ENCODE measurements at regions not wholly inside any gene's neighbourhood (a gene's known extent, or its start where the extent isn't known, plus 50 kb on each side); places are given as distances from the start of the nearest gene placed in this dataset.
"Not testable (repeated sequence)": the region's sequence is repeated elsewhere in the genome, so short reads cannot be mapped to it uniquely, and the experiment has no call there.

GRCh38 chr3:10736444-10736843 lies 79.6 kb upstream of the SLC6A11 start:
- not testable (repeated sequence) for DNase-seq (ENCODE audit: low read depth in 2 of 2)

GRCh38 chr3:10737785-10738184 lies 78.2 kb upstream of the SLC6A11 start:
- no peak for DNase-seq (ENCODE audit: low read depth in 2 of 2)

- DNase-seq (ENCODE audit: low read depth in 2 of 2), result peak; percentile 34 to 45
Measured at GRCh38 chr3:10738688-10739372, 77.2 kb upstream of the SLC6A11 start.

DNA sequence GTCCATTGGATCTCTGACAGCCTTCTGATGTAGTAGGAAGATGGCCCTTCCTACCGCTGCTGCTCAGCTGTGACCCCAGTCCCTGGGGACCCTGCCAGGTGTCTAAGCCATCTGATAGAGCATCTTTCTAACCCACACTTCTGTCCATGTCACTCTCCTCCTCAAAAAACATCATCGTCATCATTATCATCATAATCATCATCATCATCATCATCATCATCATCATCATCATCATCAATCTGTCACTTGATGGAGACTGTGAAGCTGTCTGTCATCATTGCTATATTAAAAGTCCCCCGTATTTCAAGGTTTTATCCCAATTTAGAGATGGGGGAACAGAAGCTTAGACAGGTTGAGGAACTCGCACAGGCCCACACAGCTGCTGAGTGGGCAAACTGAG lies 75.1 kb upstream of the SLC6A11 start:
- no peak for DNase-seq (ENCODE audit: low read depth in 2 of 2)

- DNase-seq (ENCODE audit: low read depth in 2 of 2), result no peak
Measured at GRCh38 chr3:10741891-10742671, 73.9 kb upstream of the SLC6A11 start.

DNA sequence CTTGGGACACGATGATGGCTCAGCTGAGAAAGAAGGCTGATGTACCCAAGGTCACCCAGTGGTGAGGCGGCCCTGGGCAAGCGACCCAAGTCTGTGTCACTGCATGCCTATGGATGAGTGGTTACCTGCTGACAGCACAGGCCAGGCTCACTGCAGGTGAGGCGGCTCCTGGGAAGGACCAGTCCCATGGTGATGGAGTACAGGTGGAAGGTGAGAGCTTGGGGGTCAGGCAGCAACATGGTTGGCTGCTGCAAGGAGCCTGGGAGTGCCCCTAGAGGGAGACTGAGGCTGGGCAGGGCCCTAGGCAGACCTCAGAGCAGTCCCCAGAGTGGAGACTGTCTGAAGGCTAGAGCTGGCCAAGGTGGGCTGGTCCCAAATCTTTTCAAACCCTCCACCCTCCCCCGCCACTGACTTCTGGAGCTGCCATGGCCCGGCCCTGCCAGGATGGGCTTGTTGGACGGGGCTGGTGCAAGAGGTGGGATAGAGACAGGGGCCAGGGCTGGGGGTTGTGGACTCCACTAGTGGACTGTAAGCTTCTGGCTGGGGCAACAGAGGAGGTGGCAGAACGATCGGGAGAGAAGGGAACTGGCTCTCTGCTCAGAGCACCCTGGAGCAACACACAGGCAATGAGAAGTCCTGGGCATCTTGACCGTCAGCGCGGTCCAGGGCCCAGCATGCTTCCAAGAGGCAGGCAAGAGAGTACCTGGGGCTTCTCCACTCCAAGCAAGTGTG lies 72.5 kb upstream of the SLC6A11 start:
- no peak for DNase-seq (ENCODE audit: low read depth in 2 of 2)

GRCh38 chr3:10744098-10744465 lies 71.9 kb upstream of the SLC6A11 start:
- DNase-seq (ENCODE audit: low read depth in 2 of 2), result peak in 1 of 2 donors; percentile 15

GRCh38 chr3:10745392-10745791 lies 70.6 kb upstream of the SLC6A11 start:
- DNase-seq (ENCODE audit: low read depth in 2 of 2), result no peak

DNA sequence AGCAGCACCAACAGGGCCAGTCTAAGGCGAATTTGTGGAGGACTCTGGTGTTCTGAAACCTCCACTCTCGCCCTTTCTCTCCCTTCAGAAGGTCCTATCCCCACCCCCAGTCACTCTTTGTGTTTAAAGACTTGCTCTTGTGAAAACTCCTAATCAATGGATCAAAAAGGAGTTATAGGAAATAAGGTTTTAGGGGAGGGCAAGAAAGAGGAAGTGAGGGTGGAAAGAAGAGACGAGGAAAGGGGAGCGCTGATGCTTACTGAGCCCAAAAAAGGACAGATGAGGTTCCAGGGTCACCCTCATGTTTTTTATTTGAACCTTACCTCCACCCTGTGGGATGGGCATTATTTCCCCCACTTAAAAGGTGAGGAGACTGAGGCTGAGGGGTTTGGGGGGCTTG lies 70.0 kb upstream of the SLC6A11 start:
- DNase-seq (ENCODE audit: low read depth in 2 of 2), result no peak

- DNase-seq (ENCODE audit: low read depth in 2 of 2), result no peak
Measured at GRCh38 chr3:10746684-10747083, 69.3 kb upstream of the SLC6A11 start.

GRCh38 chr3:10747341-10747740 lies 68.7 kb upstream of the SLC6A11 start:
- DNase-seq (ENCODE audit: low read depth in 2 of 2), result no peak

DNA sequence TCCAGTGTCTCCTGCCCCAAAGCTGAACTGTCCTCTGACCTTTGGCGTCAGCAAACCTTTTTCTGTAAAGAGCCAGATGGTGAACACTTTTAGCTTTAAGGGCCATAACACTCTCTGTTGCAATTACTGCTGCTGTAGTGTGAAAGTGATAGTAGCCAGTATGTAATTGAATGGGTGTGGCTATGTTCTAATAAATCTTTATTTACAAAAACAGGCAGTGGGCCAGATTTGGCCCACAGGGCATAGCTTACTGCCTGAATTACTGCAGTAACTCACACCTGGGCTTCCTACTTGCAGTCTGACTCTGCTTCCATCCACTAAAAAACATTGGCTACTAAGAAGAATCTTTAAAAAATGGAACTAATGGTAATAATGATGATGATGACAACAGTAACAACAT lies 68.0 kb upstream of the SLC6A11 start:
- DNase-seq (ENCODE audit: low read depth in 2 of 2), result no peak

DNA sequence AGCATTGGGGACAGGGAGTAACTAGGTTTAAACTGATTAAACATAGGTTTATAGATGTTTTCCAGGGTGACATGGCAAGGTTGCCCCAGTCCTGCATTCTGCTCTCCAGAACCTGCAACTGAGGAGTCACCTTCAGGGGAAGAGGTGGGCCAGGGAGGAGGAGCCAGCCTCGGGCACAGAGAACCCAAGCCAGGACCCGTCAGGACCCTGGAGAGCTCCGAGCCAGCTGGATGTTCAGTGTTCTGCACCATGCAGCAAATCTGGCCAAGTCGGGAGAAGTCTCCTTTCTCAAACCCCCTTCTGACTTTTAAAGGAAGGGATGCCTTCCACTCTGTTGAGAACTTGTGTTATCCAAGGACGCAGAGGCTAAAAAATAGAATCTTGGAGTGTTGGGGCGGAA lies 62.1 kb upstream of the SLC6A11 start:
- DNase-seq (ENCODE audit: low read depth in 2 of 2), result no peak

DNA sequence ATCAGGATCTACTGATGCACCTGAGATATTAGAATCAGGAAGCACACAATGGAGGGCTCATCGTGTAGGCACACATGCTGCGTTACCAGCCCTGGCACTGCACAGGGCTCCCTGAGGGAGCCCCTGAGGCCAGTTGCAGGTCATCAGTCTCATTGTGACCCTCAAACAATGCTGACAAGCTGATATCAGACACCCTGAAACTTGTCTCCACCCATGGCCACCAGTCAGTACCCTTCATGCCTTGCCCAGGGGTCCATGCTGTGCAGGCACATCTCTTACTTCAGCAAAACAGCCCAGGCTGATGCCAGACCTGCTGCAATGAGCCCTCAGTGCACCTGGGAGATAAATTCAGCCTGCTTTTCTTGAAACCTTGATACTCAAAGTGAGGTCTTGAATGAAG lies 59.5 kb upstream of the SLC6A11 start:
- no peak for DNase-seq (ENCODE audit: low read depth in 2 of 2)

DNA sequence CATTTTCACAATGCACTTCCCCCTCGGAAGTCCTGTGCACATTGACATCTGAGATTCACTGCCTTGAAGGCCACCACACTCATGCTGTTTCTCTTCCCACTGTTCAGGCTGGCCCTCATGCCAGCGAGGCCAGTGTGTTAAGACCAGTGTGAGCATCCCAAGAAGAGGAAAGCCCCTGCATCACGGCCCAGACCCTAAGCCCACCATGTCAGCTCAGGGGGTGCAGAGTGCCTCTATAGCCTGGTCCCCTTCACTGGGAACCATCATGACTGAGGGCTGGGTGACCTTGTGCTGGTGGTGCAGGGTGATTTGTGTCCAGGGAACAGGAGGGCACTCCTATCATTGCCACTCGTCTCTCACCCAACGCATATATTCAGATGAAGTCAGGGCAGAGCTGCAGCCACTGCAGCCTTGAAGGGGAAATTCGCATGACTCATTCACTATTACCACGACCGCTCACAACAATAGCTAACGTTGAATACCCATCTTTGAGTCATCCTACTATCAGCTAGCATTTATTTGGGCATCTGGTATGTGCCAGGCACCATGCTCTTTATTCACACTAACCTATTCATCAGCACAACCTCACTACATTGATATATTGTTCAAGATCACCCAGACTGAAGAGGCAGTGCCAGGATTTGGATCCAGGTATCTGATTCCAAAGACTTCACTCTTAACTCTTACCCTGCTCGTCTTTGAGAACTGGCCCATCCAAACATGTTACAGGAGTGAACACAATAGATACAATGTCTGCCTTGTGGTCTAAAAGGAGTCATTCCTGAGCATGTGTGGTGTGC lies 58.8 kb upstream of the SLC6A11 start:
- DNase-seq (ENCODE audit: low read depth in 2 of 2), result peak in 1 of 2 donors; percentile 19

- DNase-seq (ENCODE audit: low read depth in 2 of 2), result peak; percentile 9 to 33
Measured at GRCh38 chr3:10757821-10758130, 58.3 kb upstream of the SLC6A11 start.

DNA sequence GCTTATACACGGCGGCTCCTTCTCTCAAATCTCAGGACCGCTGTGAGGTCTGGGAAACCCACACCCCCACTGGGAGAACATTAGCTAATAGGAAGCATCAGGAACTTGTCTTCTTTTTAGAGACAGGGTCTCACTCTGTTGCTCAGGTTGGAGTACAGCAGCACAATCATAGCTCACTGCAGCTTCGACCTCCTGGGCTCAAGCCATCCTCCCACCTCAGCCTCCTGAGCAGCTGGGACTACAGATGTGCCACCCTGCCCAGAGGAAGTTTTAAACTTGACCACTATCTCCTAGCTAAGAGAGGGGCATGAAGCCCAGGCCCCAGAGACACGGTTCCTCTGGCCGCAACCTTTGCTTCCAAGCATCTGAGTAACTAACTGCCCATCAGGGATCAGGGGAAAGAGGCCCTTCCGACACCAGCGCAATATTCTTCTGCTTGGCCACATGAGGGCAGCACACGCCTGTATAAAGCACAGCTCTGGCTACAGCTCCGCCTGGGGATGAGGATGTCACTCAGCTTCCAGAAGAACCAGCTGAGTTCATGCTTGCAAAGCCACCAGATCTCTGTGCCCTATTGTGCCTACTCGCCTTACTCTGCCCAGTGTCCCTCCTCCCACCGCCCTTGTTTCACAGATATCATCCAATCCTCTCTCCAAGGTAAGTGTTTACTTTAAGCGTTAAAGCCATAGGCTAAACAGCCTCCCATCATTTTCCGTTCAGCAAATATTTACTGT lies 57.6 kb upstream of the SLC6A11 start:
- peak; percentile 21 to 24 for DNase-seq (ENCODE audit: low read depth in 2 of 2)

DNA sequence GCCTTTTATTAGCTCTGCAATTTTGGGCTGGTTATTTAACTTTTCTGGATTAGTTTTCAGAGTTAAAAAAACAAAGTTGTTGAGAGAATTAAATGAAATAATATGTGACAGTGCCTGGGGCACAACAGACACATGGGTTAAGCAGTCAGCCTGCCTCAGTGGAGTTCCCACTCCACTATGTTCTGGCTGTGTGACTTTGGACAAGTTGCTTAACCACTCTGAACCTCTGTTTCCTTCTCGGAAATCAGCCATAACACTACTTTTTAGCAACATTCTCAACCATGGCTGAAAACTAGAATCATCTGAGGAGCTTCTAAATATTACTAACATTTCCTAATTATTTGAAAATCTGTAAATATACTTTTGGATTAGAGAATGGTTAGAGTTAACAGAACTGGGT lies 56.5 kb upstream of the SLC6A11 start:
- DNase-seq (ENCODE audit: low read depth in 2 of 2), result no peak

GRCh38 chr3:10760199-10760598 lies 55.8 kb upstream of the SLC6A11 start:
- no peak for DNase-seq (ENCODE audit: low read depth in 2 of 2)

DNA sequence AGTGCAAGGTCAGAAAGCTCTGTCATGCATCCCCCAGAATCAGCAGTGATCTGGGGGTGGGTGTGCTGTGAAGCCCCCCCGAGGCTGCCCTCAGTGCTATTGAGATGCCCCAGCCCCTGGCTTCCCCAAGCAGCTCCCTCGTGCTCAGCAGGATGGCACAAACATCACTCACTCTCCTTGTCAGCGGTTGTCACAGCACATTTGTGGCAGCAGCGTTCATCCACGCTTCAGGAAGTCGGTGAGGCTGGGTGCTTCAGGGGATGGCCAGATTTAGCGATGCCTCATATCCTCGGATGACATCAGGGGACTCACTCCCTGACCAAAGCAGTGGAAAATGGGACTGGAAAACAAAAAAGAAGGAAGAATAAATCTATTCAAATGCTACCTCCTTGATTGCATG lies 54.4 kb upstream of the SLC6A11 start:
- DNase-seq (ENCODE audit: low read depth in 2 of 2), result no peak

- DNase-seq (ENCODE audit: low read depth in 2 of 2), result no peak
Measured at GRCh38 chr3:10762116-10762515, 53.9 kb upstream of the SLC6A11 start.

All from stimulated activated CD8-positive, alpha-beta memory T cell treated with anti-CD3 and anti-CD28 coated beads, Interleukin-15, amount 100 ng/mL, for 48 hours (primary cell).